8988T (cell line): ENCODE measurements at regions not wholly inside any gene's neighbourhood (a gene's known extent, or its start where the extent isn't known, plus 50 kb on each side); places are given as distances from the start of the nearest gene placed in this dataset.

Source experiments
- DNase-seq: peaks from one replicate; pipeline ENCODE4 v3.0.0; 2011

- no peak for DNase-seq
These were observed 255.1 kb downstream of the C4orf33 start for GRCh38 chr4:129350834-129351721.

GRCh38 chr4:129352480-129352879, 256.5 kb downstream of the C4orf33 start:
- DNase-seq, result no peak

GRCh38 chr4:129353490-129353889, 257.5 kb downstream of the C4orf33 start:
- no peak for DNase-seq

GRCh38 chr4:129355031-129355430, 259.1 kb downstream of the C4orf33 start:
- no peak for DNase-seq

GRCh38 chr4:129355516-129355915, 259.6 kb downstream of the C4orf33 start:
- no peak for DNase-seq

- no peak for DNase-seq
These were observed 262.6 kb downstream of the C4orf33 start for GRCh38 chr4:129358571-129358970.

GRCh38 chr4:129359461-129359860, 263.5 kb downstream of the C4orf33 start:
- DNase-seq, result no peak

GRCh38 chr4:129362691-129363274, 266.8 kb downstream of the C4orf33 start:
- DNase-seq, result peak; percentile 11

- DNase-seq, result no peak
These were observed 268.9 kb downstream of the C4orf33 start for GRCh38 chr4:129364747-129365452.

GRCh38 chr4:129369361-129370010, 273.5 kb downstream of the C4orf33 start:
- DNase-seq, result no peak

GRCh38 chr4:129371065-129371464, 275.1 kb downstream of the C4orf33 start:
- DNase-seq, result no peak

- no peak for DNase-seq
These were observed 276.0 kb downstream of the C4orf33 start for GRCh38 chr4:129371926-129372325.

GRCh38 chr4:129377131-129377845, 281.3 kb downstream of the C4orf33 start:
- DNase-seq, result no peak

GRCh38 chr4:129378364-129378763, 282.4 kb downstream of the C4orf33 start:
- DNase-seq, result no peak

- DNase-seq, result no peak
These were observed 283.5 kb downstream of the C4orf33 start for GRCh38 chr4:129379429-129379828.

GRCh38 chr4:129384974-129385373, 289.0 kb downstream of the C4orf33 start:
- DNase-seq, result no peak

- DNase-seq, result no peak
These were observed 291.7 kb downstream of the C4orf33 start for GRCh38 chr4:129387666-129388065.

- DNase-seq, result no peak
These were observed 298.0 kb downstream of the C4orf33 start for GRCh38 chr4:129393976-129394375.

- DNase-seq, result no peak
These were observed 298.7 kb downstream of the C4orf33 start for GRCh38 chr4:129394635-129395034.

GRCh38 chr4:129403848-129404247, 307.9 kb downstream of the C4orf33 start:
- DNase-seq, result no peak

GRCh38 chr4:129410115-129410514, 314.2 kb downstream of the C4orf33 start:
- no peak for DNase-seq

- no peak for DNase-seq
These were observed 319.1 kb downstream of the C4orf33 start for GRCh38 chr4:129415004-129415403.

GRCh38 chr4:129420637-129421036, 324.7 kb downstream of the C4orf33 start:
- DNase-seq, result no peak
